Fibroblast of upper back skin (primary cell): ENCODE measurements at regions not wholly inside any gene's neighbourhood (a gene's known extent, or its start where the extent isn't known, plus 50 kb on each side); places are given as distances from the start of the nearest gene placed in this dataset.

ENCODE experiments used
- DNase-seq: peaks from one replicate; pipeline ENCODE4 v3.0.0-alpha.2; 2013

GRCh38 chr11:15861256-15861655 lies 495.1 kb downstream of the SOX6 start:
- DNase-seq = no peak

- no peak for DNase-seq
Measured at GRCh38 chr11:15863411-15863810, 492.9 kb downstream of the SOX6 start.

- DNase-seq = no peak
Measured at GRCh38 chr11:15864026-15864805, 492.1 kb downstream of the SOX6 start.

- DNase-seq = no peak
Measured at GRCh38 chr11:15865212-15865987, 490.9 kb downstream of the SOX6 start.

GRCh38 chr11:15867871-15868270 lies 488.5 kb downstream of the SOX6 start:
- no peak for DNase-seq

GRCh38 chr11:15870911-15871310 lies 485.4 kb downstream of the SOX6 start:
- no peak for DNase-seq

GRCh38 chr11:15871904-15872626 lies 484.3 kb downstream of the SOX6 start:
- DNase-seq = no peak

- no peak for DNase-seq
Measured at GRCh38 chr11:15873501-15873900, 482.8 kb downstream of the SOX6 start.

- DNase-seq = no peak
Measured at GRCh38 chr11:15874704-15875103, 481.6 kb downstream of the SOX6 start.

GRCh38 chr11:15875393-15875792 lies 481.0 kb downstream of the SOX6 start:
- DNase-seq = no peak

GRCh38 chr11:15875943-15876342 lies 480.4 kb downstream of the SOX6 start:
- no peak for DNase-seq

- DNase-seq = no peak
Measured at GRCh38 chr11:15878756-15879155, 477.6 kb downstream of the SOX6 start.

- DNase-seq = no peak
Measured at GRCh38 chr11:15880291-15880690, 476.1 kb downstream of the SOX6 start.

- peak; percentile 38 for DNase-seq
Measured at GRCh38 chr11:15882876-15883454, 473.4 kb downstream of the SOX6 start.

- DNase-seq = peak; percentile 25
Measured at GRCh38 chr11:15883455-15883920, 472.9 kb downstream of the SOX6 start.

- no peak for DNase-seq
Measured at GRCh38 chr11:15884141-15884540, 472.2 kb downstream of the SOX6 start.

- DNase-seq = no peak
Measured at GRCh38 chr11:15884777-15885540, 471.4 kb downstream of the SOX6 start.

GRCh38 chr11:15885854-15886253 lies 470.5 kb downstream of the SOX6 start:
- no peak for DNase-seq

GRCh38 chr11:15886299-15886698 lies 470.0 kb downstream of the SOX6 start:
- no peak for DNase-seq

- DNase-seq = peak; percentile 68
Measured at GRCh38 chr11:15886866-15887265, 469.5 kb downstream of the SOX6 start.

GRCh38 chr11:15888556-15889345 lies 467.6 kb downstream of the SOX6 start:
- no peak for DNase-seq
